OCI-LY7 (cell line): ENCODE measurements at regions not wholly inside any gene's neighbourhood (a gene's known extent, or its start where the extent isn't known, plus 50 kb on each side); places are given as distances from the start of the nearest gene placed in this dataset.

ENCODE experiments used
- EZH2phosphoT487 ChIP-seq: fragments of 200-600 bp; sonication (generic); IDR thresholded peaks from 2 replicates; pipeline ENCODE4 v1.6.1; 2018; ENCODE audit warnings: low read depth, borderline replicate concordance, mild to moderate bottlenecking, mixed run types, antibody characterized with exemption, low read length, moderate library complexity, mixed read lengths
- TF ChIP-seq, protein P1 (sequence below): fragments of 200-600 bp; sonication (generic); conservative IDR thresholded peaks from 2 replicates; pipeline ENCODE4 v1.5.1; 2014; ENCODE audit warnings: mild to moderate bottlenecking, antibody characterized with exemption, low read length, moderate library complexity, mixed read lengths

DNA sequence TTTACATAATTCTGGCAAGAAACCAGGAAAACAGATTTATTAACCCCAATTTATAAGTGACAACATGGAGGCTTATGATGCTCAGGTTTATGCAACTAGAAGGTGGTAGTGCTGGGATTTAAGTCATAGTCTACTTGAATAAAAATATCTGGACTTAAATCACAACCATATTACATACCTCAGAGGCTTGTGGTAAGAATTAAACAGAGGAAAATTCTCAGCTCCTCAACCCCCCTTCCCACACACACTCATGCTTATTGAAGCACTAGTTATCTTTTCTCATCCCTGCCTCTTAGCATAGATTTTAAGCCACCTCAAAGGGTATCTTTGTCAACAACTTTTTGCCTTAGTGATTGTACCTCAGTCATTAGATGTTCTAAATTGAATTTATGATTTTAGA lies 731.0 kb downstream of the PRELID2 start:
- TF ChIP-seq, protein P1, sequence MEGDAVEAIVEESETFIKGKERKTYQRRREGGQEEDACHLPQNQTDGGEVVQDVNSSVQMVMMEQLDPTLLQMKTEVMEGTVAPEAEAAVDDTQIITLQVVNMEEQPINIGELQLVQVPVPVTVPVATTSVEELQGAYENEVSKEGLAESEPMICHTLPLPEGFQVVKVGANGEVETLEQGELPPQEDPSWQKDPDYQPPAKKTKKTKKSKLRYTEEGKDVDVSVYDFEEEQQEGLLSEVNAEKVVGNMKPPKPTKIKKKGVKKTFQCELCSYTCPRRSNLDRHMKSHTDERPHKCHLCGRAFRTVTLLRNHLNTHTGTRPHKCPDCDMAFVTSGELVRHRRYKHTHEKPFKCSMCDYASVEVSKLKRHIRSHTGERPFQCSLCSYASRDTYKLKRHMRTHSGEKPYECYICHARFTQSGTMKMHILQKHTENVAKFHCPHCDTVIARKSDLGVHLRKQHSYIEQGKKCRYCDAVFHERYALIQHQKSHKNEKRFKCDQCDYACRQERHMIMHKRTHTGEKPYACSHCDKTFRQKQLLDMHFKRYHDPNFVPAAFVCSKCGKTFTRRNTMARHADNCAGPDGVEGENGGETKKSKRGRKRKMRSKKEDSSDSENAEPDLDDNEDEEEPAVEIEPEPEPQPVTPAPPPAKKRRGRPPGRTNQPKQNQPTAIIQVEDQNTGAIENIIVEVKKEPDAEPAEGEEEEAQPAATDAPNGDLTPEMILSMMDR = no peak
- TF ChIP-seq EZH2phosphoT487 = no peak
